HEK293T (cell line): ENCODE measurements at regions not wholly inside any gene's neighbourhood (a gene's known extent, or its start where the extent isn't known, plus 50 kb on each side); places are given as distances from the start of the nearest gene placed in this dataset.

Experiments used
- CTCF ChIA-PET: fragments of 350-600 bp; formaldehyde crosslinking; extraction: SDS; loops from one replicate; lab custom pipeline; 2021; ENCODE audit warnings: antibody characterized with exemption, inconsistent platforms; lab: Yijun Ruan, JAX
- POLR2A ChIA-PET: fragments of 350-600 bp; formaldehyde crosslinking; extraction: SDS; loops from one replicate; lab custom pipeline; 2020; ENCODE audit warnings: antibody characterized with exemption, inconsistent platforms; lab: Yijun Ruan, JAX
- DNase-seq: peaks from one replicate; pipeline ENCODE4 v3.0.0; 2012; ENCODE audit warnings: mixed read lengths; ENCODE audit errors: extremely low spot score
- ARNT ChIP-seq: fragments of 450-650 bp; IDR thresholded peaks from 2 replicates; pipeline ENCODE4 v1.6.1; 2017; ENCODE audit warnings: mild to moderate bottlenecking
- BHLHE40 ChIP-seq: fragments of 450-650 bp; IDR thresholded peaks from 2 replicates; pipeline ENCODE4 v1.6.1; 2016; ENCODE audit warnings: mild to moderate bottlenecking, moderate library complexity, borderline replicate concordance
- CTBP1 ChIP-seq: fragments of 450-650 bp; IDR thresholded peaks from 2 replicates; pipeline ENCODE4 v1.6.1; 2016; ENCODE audit warnings: borderline replicate concordance
- ELF4 ChIP-seq: fragments of 450-650 bp; IDR thresholded peaks from 2 replicates; pipeline ENCODE4 v1.6.1; 2017; ENCODE audit warnings: antibody characterized with exemption
- FOXA1 ChIP-seq: fragments of 450-650 bp; IDR thresholded peaks from 2 replicates; pipeline ENCODE4 v1.6.1; 2016; ENCODE audit warnings: mild to moderate bottlenecking
- FOXK2 ChIP-seq: fragments of 450-650 bp; IDR thresholded peaks from 2 replicates; pipeline ENCODE4 v1.6.1; 2016; ENCODE audit warnings: mild to moderate bottlenecking
- FOXM1 ChIP-seq: fragments of 450-650 bp; IDR thresholded peaks from 2 replicates; pipeline ENCODE4 v1.6.1; 2017; ENCODE audit warnings: mild to moderate bottlenecking, borderline replicate concordance
- HDGF ChIP-seq: fragments of 450-650 bp; IDR thresholded peaks from 2 replicates; pipeline ENCODE4 v1.6.1; 2017; ENCODE audit warnings: antibody characterized with exemption, borderline replicate concordance
- L3MBTL2 ChIP-seq: fragments of 450-650 bp; conservative IDR thresholded peaks from 2 replicates; pipeline ENCODE4 v1.6.1; 2016; ENCODE audit warnings: mild to moderate bottlenecking
- LEF1 ChIP-seq: fragments of 450-650 bp; IDR thresholded peaks from 2 replicates; pipeline ENCODE4 v1.6.1; 2017; ENCODE audit warnings: mild to moderate bottlenecking, borderline replicate concordance
- NFRKB ChIP-seq: fragments of 450-650 bp; IDR thresholded peaks from 2 replicates; pipeline ENCODE4 v1.6.1; 2016; ENCODE audit warnings: mild to moderate bottlenecking, moderate library complexity
- SP1 ChIP-seq: fragments of 450-650 bp; IDR thresholded peaks from 2 replicates; pipeline ENCODE4 v1.6.1; 2017
- SUZ12 ChIP-seq: fragments of 450-650 bp; IDR thresholded peaks from 2 replicates; pipeline ENCODE4 v1.6.1; 2016; ENCODE audit warnings: mild to moderate bottlenecking
- TARDBP ChIP-seq: fragments of 450-650 bp; IDR thresholded peaks from 2 replicates; pipeline ENCODE4 v1.6.1; 2016
- ZNF384 ChIP-seq: fragments of 450-650 bp; IDR thresholded peaks from 2 replicates; pipeline ENCODE4 v1.6.1; 2016
- TF ChIP-seq, protein P1 (sequence below): fragments of 450-650 bp; IDR thresholded peaks from 2 replicates; pipeline ENCODE4 v1.6.1; 2016

DNA sequence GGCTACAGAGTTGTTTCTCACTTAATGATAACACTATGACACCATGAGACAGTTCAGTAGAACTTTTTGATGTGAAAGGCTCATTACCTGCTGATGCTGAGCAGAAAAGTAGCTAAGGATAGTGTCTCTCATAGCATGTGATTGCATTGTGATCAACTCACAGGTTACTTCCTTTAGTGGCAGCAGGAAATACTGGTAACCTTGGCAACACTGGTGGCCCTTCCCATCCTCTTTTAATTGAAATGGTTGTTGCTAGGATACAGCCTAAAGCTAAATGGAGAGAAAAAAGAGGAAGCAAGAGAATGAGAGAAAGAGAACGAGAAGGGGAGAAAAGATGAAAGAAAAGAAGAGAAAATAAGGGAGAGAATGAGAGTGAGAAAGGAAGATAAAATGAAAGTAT, 204.7 kb upstream of the GAP43 start:
- POLR2A ChIA-PET, result no interaction called here
- DNase-seq, result no peak
- TF ChIP-seq FOXA1 (no peak), ELF4 (no peak), BHLHE40 (no peak), HDGF (no peak), FOXM1 (no peak), FOXK2 (no peak)
- TF ChIP-seq, protein P1, sequence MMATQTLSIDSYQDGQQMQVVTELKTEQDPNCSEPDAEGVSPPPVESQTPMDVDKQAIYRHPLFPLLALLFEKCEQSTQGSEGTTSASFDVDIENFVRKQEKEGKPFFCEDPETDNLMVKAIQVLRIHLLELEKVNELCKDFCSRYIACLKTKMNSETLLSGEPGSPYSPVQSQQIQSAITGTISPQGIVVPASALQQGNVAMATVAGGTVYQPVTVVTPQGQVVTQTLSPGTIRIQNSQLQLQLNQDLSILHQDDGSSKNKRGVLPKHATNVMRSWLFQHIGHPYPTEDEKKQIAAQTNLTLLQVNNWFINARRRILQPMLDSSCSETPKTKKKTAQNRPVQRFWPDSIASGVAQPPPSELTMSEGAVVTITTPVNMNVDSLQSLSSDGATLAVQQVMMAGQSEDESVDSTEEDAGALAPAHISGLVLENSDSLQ, result no peak
- CTCF ChIA-PET, result no interaction called here

- DNase-seq, result no peak
- TF ChIP-seq CTBP1, result no peak
- TF ChIP-seq SUZ12, result no peak
- TF ChIP-seq FOXM1, result no peak
- no peak for TF ChIP-seq BHLHE40
- TF ChIP-seq ARNT, result no peak
- TF ChIP-seq ZNF384, result no peak
- TF ChIP-seq ELF4, result no peak
- no peak for TF ChIP-seq SP1
- no peak for TF ChIP-seq FOXK2
- TF ChIP-seq, protein P1, result no peak
- TF ChIP-seq NFRKB, result no peak
- TF ChIP-seq L3MBTL2, result no peak
- no peak for TF ChIP-seq HDGF
- TF ChIP-seq FOXA1, result no peak
- TF ChIP-seq LEF1, result no peak
- CTCF ChIA-PET, result no interaction called here
- POLR2A ChIA-PET, result no interaction called here
These were observed 203.2 kb upstream of the GAP43 start for GRCh38 chr3:115420086-115420485.

DNA sequence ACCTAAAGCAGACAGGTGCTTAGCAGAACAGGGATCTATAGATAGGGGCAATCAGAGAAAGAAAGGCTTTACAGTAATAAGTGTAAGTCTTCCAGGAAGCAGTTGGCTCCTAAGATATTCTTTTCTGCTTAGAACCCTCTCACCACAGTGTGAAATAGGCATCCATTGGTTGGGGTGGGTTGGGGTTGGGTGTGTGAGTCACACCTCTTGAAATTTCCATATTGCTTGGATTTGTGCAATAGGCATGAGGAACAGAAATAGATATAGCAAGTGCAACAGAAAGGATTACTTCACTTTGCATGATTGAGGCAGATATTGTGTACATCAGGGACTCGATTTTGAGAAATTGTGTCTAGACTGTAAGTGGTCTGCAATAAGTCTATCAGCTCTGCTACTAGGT, 200.1 kb upstream of the GAP43 start:
- TF ChIP-seq ARNT (no peak), L3MBTL2 (no peak), TARDBP (no peak), SUZ12 (no peak)
- POLR2A ChIA-PET, result no interaction called here
- CTCF ChIA-PET, result no interaction called here
- DNase-seq, result no peak

GRCh38 chr3:115428841-115429240, 194.5 kb upstream of the GAP43 start:
- DNase-seq, result no peak
- CTCF ChIA-PET, result no interaction called here
- TF ChIP-seq LEF1, result no peak
- no peak for TF ChIP-seq NFRKB
- TF ChIP-seq BHLHE40, result no peak
- no peak for TF ChIP-seq ELF4
- no peak for TF ChIP-seq FOXA1
- TF ChIP-seq, protein P1, result no peak
- TF ChIP-seq CTBP1, result no peak
- TF ChIP-seq FOXK2, result no peak
- TF ChIP-seq ARNT, result no peak
- POLR2A ChIA-PET, result no interaction called here

DNA sequence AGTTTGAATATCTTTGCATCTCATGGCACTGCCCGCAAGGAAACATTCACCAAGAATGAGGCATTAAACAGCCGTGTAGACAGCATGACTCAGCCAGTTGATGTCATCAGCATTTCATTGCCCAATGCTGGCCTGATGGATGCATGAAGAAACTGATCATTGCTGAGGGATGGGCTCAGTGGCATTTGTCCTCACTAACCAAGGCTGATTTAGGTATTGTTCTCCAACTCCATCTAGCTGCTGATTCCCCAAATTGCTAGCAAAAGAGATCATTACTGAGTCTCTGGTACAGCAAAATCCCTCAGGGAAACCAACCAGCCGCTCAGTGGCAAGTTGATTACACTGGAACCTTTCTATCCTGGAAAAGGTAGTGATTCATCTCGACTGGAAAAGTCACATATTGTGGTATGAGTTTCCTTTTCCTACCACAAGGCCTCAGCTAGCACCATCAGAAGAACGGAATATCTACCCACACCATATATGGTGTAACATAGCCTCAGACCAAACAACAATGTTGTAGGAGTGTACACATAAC, 186.5 kb upstream of the GAP43 start:
- CTCF ChIA-PET, result no interaction called here
- POLR2A ChIA-PET, result no interaction called here
- TF ChIP-seq, protein P1, result no peak
- TF ChIP-seq L3MBTL2 (no peak), ELF4 (no peak), SUZ12 (no peak), HDGF (no peak), BHLHE40 (no peak), FOXA1 (no peak), ZNF384 (no peak), CTBP1 (no peak), FOXK2 (no peak)
- DNase-seq, result no peak

- TF ChIP-seq TARDBP (no peak), BHLHE40 (no peak), SP1 (no peak), SUZ12 (no peak), CTBP1 (no peak), ARNT (no peak)
- POLR2A ChIA-PET, result no interaction called here
- CTCF ChIA-PET, result no interaction called here
- no peak for DNase-seq
These were observed 184.5 kb upstream of the GAP43 start for GRCh38 chr3:115438799-115439198.

GRCh38 chr3:115445559-115445958, 177.8 kb upstream of the GAP43 start:
- TF ChIP-seq NFRKB, result no peak
- TF ChIP-seq HDGF, result no peak
- TF ChIP-seq ELF4, result no peak
- ChIA-PET POLR2A (no interaction called here), CTCF (no interaction called here)
- DNase-seq, result no peak
